ENCODE measurements at regions not wholly inside any gene's neighbourhood (a gene's known extent, or its start where the extent isn't known, plus 50 kb on each side); places are given as distances from the start of the nearest gene placed in this dataset.

DNA sequence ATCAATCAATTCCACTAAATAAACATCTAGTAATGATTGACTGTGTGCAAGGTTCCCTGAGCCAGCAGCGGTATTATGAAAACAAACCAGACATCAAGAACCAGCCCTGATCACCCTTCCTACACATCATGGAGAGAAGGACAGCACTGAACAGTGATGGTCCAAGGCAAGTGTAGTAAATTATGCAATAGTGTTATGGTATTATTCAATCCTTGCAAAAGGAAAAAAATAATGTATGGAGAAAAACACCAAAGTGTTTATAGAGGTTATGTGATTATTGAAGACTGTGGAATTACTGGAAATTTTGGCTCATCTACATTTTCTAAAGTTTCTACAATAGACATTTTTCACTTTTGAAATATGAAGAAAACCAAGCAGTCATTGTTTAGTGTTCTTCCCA lies 105.3 kb downstream of the RCN1 start:
- Mint-ChIP-seq H3K4me3 (no peak overlapping the region), H3K27ac (no peak overlapping the region), H3K9me3 (peaks cover 0 to 6% (median 0%) of the 10 kb centered on the region in 7 donors), H3K27me3 (ENCODE audit: low read depth in 3 of 3) (no peaks in the 10 kb centered on the region), H3K36me3 (no peaks in the 10 kb centered on the region), H3K4me1 (peaks cover 2% of the 10 kb centered on the region)
- Histone ChIP-seq H3K4me1 (ENCODE audit: control insufficient read depth in 1 of 2, insufficient read depth in 2 of 2, low read length in 2 of 2) (no peaks in the 10 kb centered on the region), H3K36me3 (replicated peaks in 1 of 2; ENCODE audit: control insufficient read depth in 1 of 2, insufficient read depth in 2 of 2, low read length in 2 of 2) (no peaks in the 10 kb centered on the region), H3K4me2 (replicated peaks; ENCODE audit: extremely low read depth, low read length, poor library complexity, severe bottlenecking) (no peak overlapping the region), H3K4me3 (replicated peaks in 1 of 3; ENCODE audit: low read depth in 2 of 3, low read length in 3 of 3) (no peak overlapping the region), H3K9ac (ENCODE audit: insufficient read depth, low read length, poor library complexity, severe bottlenecking) (no peak overlapping the region), H4K20me1 (ENCODE audit: insufficient read depth, low read length) (no peaks in the 10 kb centered on the region), H2AFZ (ENCODE audit: insufficient read depth, low read depth, low read length, poor library complexity, severe bottlenecking) (no peak overlapping the region), H3K27ac (ENCODE audit: low read depth in 1 of 2, low read length in 2 of 2) (no peak overlapping the region), H3K79me2 (ENCODE audit: insufficient read depth, low read length) (no peaks in the 10 kb centered on the region), H3K27me3 (ENCODE audit: control insufficient read depth in 2 of 2, insufficient read depth in 2 of 2, low read length in 2 of 2) (no peaks in the 10 kb centered on the region), H3K9me3 (replicated peaks in 1 of 2; ENCODE audit: control insufficient read depth in 1 of 2, insufficient read depth in 1 of 2, low read length in 2 of 2) (no peaks in the 10 kb centered on the region)
- DNase-seq, result no peak
- TF ChIP-seq, protein P1, sequence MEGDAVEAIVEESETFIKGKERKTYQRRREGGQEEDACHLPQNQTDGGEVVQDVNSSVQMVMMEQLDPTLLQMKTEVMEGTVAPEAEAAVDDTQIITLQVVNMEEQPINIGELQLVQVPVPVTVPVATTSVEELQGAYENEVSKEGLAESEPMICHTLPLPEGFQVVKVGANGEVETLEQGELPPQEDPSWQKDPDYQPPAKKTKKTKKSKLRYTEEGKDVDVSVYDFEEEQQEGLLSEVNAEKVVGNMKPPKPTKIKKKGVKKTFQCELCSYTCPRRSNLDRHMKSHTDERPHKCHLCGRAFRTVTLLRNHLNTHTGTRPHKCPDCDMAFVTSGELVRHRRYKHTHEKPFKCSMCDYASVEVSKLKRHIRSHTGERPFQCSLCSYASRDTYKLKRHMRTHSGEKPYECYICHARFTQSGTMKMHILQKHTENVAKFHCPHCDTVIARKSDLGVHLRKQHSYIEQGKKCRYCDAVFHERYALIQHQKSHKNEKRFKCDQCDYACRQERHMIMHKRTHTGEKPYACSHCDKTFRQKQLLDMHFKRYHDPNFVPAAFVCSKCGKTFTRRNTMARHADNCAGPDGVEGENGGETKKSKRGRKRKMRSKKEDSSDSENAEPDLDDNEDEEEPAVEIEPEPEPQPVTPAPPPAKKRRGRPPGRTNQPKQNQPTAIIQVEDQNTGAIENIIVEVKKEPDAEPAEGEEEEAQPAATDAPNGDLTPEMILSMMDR (IDR thresholded peaks at IDR 0.05), result no peak
- intact Hi-C loops (cut with micrococcal nuclease), result no loop called here
- WGBS (ENCODE audit: insufficient coverage), result no CpG with 5 or more reads among the region's 1 CpG

DNA sequence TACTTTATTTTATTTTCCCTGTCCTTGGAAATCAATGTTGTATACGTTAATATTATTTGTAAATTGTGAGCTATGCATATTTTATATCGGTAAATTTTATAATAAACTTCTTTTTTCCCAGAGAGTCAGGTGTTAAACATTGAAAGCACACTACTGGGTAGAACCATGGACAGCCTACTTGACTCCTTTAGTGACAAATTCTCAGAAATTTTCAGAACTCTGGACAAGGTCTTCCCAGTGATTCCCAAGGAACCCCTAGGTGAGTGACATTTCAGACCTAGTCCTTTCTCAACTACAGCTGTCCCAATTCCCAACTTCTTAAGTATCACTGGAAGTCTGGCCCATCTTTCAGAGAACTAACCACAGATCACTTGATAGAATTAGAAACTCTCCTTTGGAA lies 107.2 kb downstream of the RCN1 start:
- Mint-ChIP-seq H3K27me3 (ENCODE audit: low read depth in 3 of 3) (no peaks in the 10 kb centered on the region), H3K27ac (no peak overlapping the region), H3K36me3 (no peaks in the 10 kb centered on the region), H3K4me1 (peaks cover 2% of the 10 kb centered on the region), H3K4me3 (no peak overlapping the region), H3K9me3 (peaks cover 0 to 6% (median 0%) of the 10 kb centered on the region in 7 donors)
- Histone ChIP-seq H3K79me2 (ENCODE audit: insufficient read depth, low read length) (no peaks in the 10 kb centered on the region), H3K36me3 (replicated peaks in 1 of 2; ENCODE audit: control insufficient read depth in 1 of 2, insufficient read depth in 2 of 2, low read length in 2 of 2) (no peaks in the 10 kb centered on the region), H3K27me3 (ENCODE audit: control insufficient read depth in 2 of 2, insufficient read depth in 2 of 2, low read length in 2 of 2) (no peaks in the 10 kb centered on the region), H3K9ac (ENCODE audit: insufficient read depth, low read length, poor library complexity, severe bottlenecking) (no peak overlapping the region), H2AFZ (ENCODE audit: insufficient read depth, low read depth, low read length, poor library complexity, severe bottlenecking) (no peak overlapping the region), H3K27ac (ENCODE audit: low read depth in 1 of 2, low read length in 2 of 2) (no peak overlapping the region), H3K4me3 (replicated peaks in 1 of 3; ENCODE audit: low read depth in 2 of 3, low read length in 3 of 3) (no peak overlapping the region), H3K4me2 (replicated peaks; ENCODE audit: extremely low read depth, low read length, poor library complexity, severe bottlenecking) (no peak overlapping the region), H3K9me3 (replicated peaks in 1 of 2; ENCODE audit: control insufficient read depth in 1 of 2, insufficient read depth in 1 of 2, low read length in 2 of 2) (no peaks in the 10 kb centered on the region), H4K20me1 (ENCODE audit: insufficient read depth, low read length) (no peaks in the 10 kb centered on the region), H3K4me1 (ENCODE audit: control insufficient read depth in 1 of 2, insufficient read depth in 2 of 2, low read length in 2 of 2) (no peaks in the 10 kb centered on the region)
- TF ChIP-seq, protein P1 (IDR thresholded peaks at IDR 0.05), result no peak
- intact Hi-C loops (cut with micrococcal nuclease), result no loop called here
- no CpG with 5 or more reads among the region's 2 CpGs for WGBS (ENCODE audit: insufficient coverage)
- DNase-seq, result no peak
